Urinary bladder (tissue), 3 donors: ENCODE measurements at regions not wholly inside any gene's neighbourhood (a gene's known extent, or its start where the extent isn't known, plus 50 kb on each side); places are given as distances from the start of the nearest gene placed in this dataset.
"Not testable (repeated sequence)": the region's sequence is repeated elsewhere in the genome, so short reads cannot be mapped to it uniquely, and the experiment has no call there.

Experiments
- DNase-seq: peaks from one replicate; pipeline ENCODE4 v3.0.0-alpha.2; 2015; ENCODE audit errors: extremely low spot score
- H3K27ac ChIP-seq: one replicate; pipeline ENCODE4 v1.5.1; 2013; ENCODE audit warnings: low read depth, mild to moderate bottlenecking, moderate library complexity
- H3K36me3 ChIP-seq: one replicate; pipeline ENCODE4 v1.6.1; 2013; ENCODE audit warnings: mild to moderate bottlenecking, moderate library complexity; ENCODE audit not compliant: insufficient read depth
- H3K4me1 ChIP-seq: one replicate; pipeline ENCODE4 v1.6.1; 2013; ENCODE audit warnings: mild to moderate bottlenecking, moderate library complexity; ENCODE audit not compliant: insufficient read depth
- H3K4me3 ChIP-seq: one replicate; pipeline ENCODE4 v1.5.1; 2013; ENCODE audit warnings: low read depth, low read length
- WGBS: extraction: QIAGEN DNeasy Blood & Tissue Kit; methylation state at CpG from one replicate; pipeline ENCODE4 v1.1.7; 2013; 5-methylcytosine and 5-hydroxymethylcytosine counted together
- donor health status: healthy with polysubstance abuse.
- donor health status: healthy.

GRCh38 chr18:51248685-51249084, 51.2 kb upstream of the MEX3C start:
- Histone ChIP-seq H3K27ac (no peak overlapping the region), H3K4me3 (no peak overlapping the region), H3K4me1 (no peaks in the 10 kb centered on the region), H3K36me3 (no peaks in the 10 kb centered on the region)
- DNase-seq: no peak
- 95% methylated on average over 2 of the region's 2 CpGs for WGBS

- 62% methylated on average over 4 of the region's 4 CpGs for WGBS
- no peaks in the 10 kb centered on the region for H3K4me1 ChIP-seq
- no peak overlapping the region for H3K27ac ChIP-seq
- no peak overlapping the region for H3K4me3 ChIP-seq
- H3K36me3 ChIP-seq: no peaks in the 10 kb centered on the region
- no peak for DNase-seq
These were observed 52.5 kb upstream of the MEX3C start for GRCh38 chr18:51250006-51250405.

- 66% methylated on average over 3 of the region's 3 CpGs for WGBS
These were observed 53.1 kb upstream of the MEX3C start for GRCh38 chr18:51250458-51251024.

GRCh38 chr18:51251625-51252024, 54.1 kb upstream of the MEX3C start:
- H3K4me1 ChIP-seq: no peaks in the 10 kb centered on the region
- no peak overlapping the region for H3K27ac ChIP-seq
- H3K4me3 ChIP-seq: no peak overlapping the region
- no peak for DNase-seq
- H3K36me3 ChIP-seq: no peaks in the 10 kb centered on the region

More at GRCh38 chr18:51250458-51251024, 53.1 kb upstream of the MEX3C start:
- no peaks in the 10 kb centered on the region for H3K4me1 ChIP-seq
- H3K4me3 ChIP-seq: no peak overlapping the region
- no peak overlapping the region for H3K27ac ChIP-seq
- no peak for DNase-seq
- no peaks in the 10 kb centered on the region for H3K36me3 ChIP-seq

GRCh38 chr18:51253476-51253875, 56.0 kb upstream of the MEX3C start:
- Histone ChIP-seq H3K27ac (no peak overlapping the region), H3K4me3 (no peak overlapping the region), H3K36me3 (no peaks in the 10 kb centered on the region), H3K4me1 (no peaks in the 10 kb centered on the region)
- no peak for DNase-seq
- 86% methylated on average over 4 of the region's 4 CpGs for WGBS

GRCh38 chr18:51255693-51256092, 58.2 kb upstream of the MEX3C start:
- no peak for DNase-seq
- Histone ChIP-seq H3K4me1 (no peaks in the 10 kb centered on the region), H3K27ac (no peak overlapping the region), H3K4me3 (no peak overlapping the region), H3K36me3 (no peaks in the 10 kb centered on the region)
- 31% methylated on average over 3 of the region's 3 CpGs for WGBS

GRCh38 chr18:51257150-51257549, 59.7 kb upstream of the MEX3C start:
- Histone ChIP-seq H3K27ac (no peak overlapping the region), H3K4me1 (no peaks in the 10 kb centered on the region), H3K4me3 (no peak overlapping the region), H3K36me3 (no peaks in the 10 kb centered on the region)
- WGBS: 58% methylated on average over 4 of the region's 4 CpGs
- DNase-seq: no peak

GRCh38 chr18:51260118-51260517, 62.6 kb upstream of the MEX3C start:
- Histone ChIP-seq H3K36me3 (no peaks in the 10 kb centered on the region), H3K27ac (no peak overlapping the region), H3K4me1 (no peaks in the 10 kb centered on the region), H3K4me3 (no peak overlapping the region)
- 86% methylated on average over 2 of the region's 2 CpGs for WGBS
- no peak for DNase-seq

GRCh38 chr18:51266077-51266476, 68.6 kb upstream of the MEX3C start:
- 73% methylated on average over 4 of the region's 4 CpGs for WGBS
- H3K4me1 ChIP-seq, H3K36me3 ChIP-seq, H3K4me3 ChIP-seq, H3K27ac ChIP-seq, DNase-seq: not testable (repeated sequence)

- 81% methylated on average over 4 of the region's 4 CpGs for WGBS
These were observed 69.3 kb upstream of the MEX3C start for GRCh38 chr18:51266773-51267172.

GRCh38 chr18:51273437-51273836, 76.0 kb upstream of the MEX3C start:
- Histone ChIP-seq H3K4me3 (no peak overlapping the region), H3K36me3 (no peaks in the 10 kb centered on the region), H3K4me1 (no peaks in the 10 kb centered on the region), H3K27ac (no peak overlapping the region)
- no peak for DNase-seq

More at GRCh38 chr18:51266773-51267172, 69.3 kb upstream of the MEX3C start:
- H3K4me1 ChIP-seq: no peaks in the 10 kb centered on the region
- no peak overlapping the region for H3K4me3 ChIP-seq
- no peak overlapping the region for H3K27ac ChIP-seq
- DNase-seq: no peak
- no peaks in the 10 kb centered on the region for H3K36me3 ChIP-seq

GRCh38 chr18:51275712-51276476, 78.4 kb upstream of the MEX3C start:
- Histone ChIP-seq H3K4me3 (no peak overlapping the region), H3K36me3 (no peaks in the 10 kb centered on the region), H3K4me1 (no peaks in the 10 kb centered on the region), H3K27ac (no peak overlapping the region)
- no peak for DNase-seq
- WGBS: 54% methylated on average over 6 of the region's 6 CpGs

GRCh38 chr18:51278045-51278649, 80.7 kb upstream of the MEX3C start:
- H3K4me3 ChIP-seq: no peak overlapping the region
- WGBS: 74% methylated on average over 4 of the region's 4 CpGs
- no peaks in the 10 kb centered on the region for H3K36me3 ChIP-seq
- no peaks in the 10 kb centered on the region for H3K4me1 ChIP-seq
- H3K27ac ChIP-seq: no peak overlapping the region
- DNase-seq: no peak

- 72% methylated on average over 2 of the region's 2 CpGs for WGBS
- no peak overlapping the region for H3K4me3 ChIP-seq
- H3K4me1 ChIP-seq: no peaks in the 10 kb centered on the region
- no peaks in the 10 kb centered on the region for H3K36me3 ChIP-seq
- no peak overlapping the region for H3K27ac ChIP-seq
- DNase-seq: no peak
These were observed 82.0 kb upstream of the MEX3C start for GRCh38 chr18:51279367-51279984.
